ENCODE measurements at regions not wholly inside any gene's neighbourhood (a gene's known extent, or its start where the extent isn't known, plus 50 kb on each side); places are given as distances from the start of the nearest gene placed in this dataset.

- POLR2A ChIA-PET, result no interaction called here
- intact Hi-C loops (cut with micrococcal nuclease; ENCODE audit: unreplicated experiment), result no loop called here
Measured at GRCh38 chr5:25849270-25849669, 1189.1 kb downstream of the CDH9 start.

More at GRCh38 chr5:25849270-25849669, 1189.1 kb downstream of the CDH9 start:
- in situ Hi-C loops (cut with MboI), result no loop called here
- no peak overlapping the region for H3K9ac ChIP-seq (ENCODE audit: control insufficient read depth, insufficient read depth, low read length)
- no peak overlapping the region for H3K4me2 ChIP-seq (ENCODE audit: control insufficient read depth, insufficient read depth)
- H3K79me2 ChIP-seq (ENCODE audit: control insufficient read depth, insufficient read depth, low read length), result no peaks in the 10 kb centered on the region
- H3K36me3 ChIP-seq (ENCODE audit: control insufficient read depth in 2 of 2, insufficient read depth in 2 of 2, low read length in 1 of 2), result no peaks in the 10 kb centered on the region
- H3K27me3 ChIP-seq (replicated peaks in 1 of 2; ENCODE audit: control insufficient read depth in 2 of 2, insufficient read depth in 2 of 2, low read length in 1 of 2), result no peaks in the 10 kb centered on the region
- ChIA-PET CTCF (no interaction called here), RAD21 (ENCODE audit: unreplicated experiment) (no interaction called here), SMC1A (ENCODE audit: uncharacterized antibody, unreplicated experiment) (no interaction called here)
- H4K20me1 ChIP-seq (ENCODE audit: control insufficient read depth, insufficient read depth), result no peaks in the 10 kb centered on the region
- H2AFZ ChIP-seq (ENCODE audit: control insufficient read depth, low read depth, low read length), result no peak overlapping the region
- H3K27ac ChIP-seq (ENCODE audit: control insufficient read depth, insufficient read depth), result no peak overlapping the region
- H3K4me1 ChIP-seq (ENCODE audit: control insufficient read depth, insufficient read depth, low read length), result no peaks in the 10 kb centered on the region
- no peaks in the 10 kb centered on the region for H3K9me3 ChIP-seq (replicated peaks; ENCODE audit: control insufficient read depth, insufficient read depth, low read length)
- WGBS (ENCODE audit: insufficient coverage, insufficient replicate concordance, low lambda C conversion rate, missing lambda C conversion rate), result 20% methylated on average over 2 of the region's 2 CpGs
- no peak for DNase-seq (ENCODE audit: low read depth, low spot score)
- no peak overlapping the region for H3K4me3 ChIP-seq
- FAIRE-seq, result no peak
- no peak for ATAC-seq
- BruUV-seq (replicated peaks), result no TSS peak
- TF ChIP-seq NR2F1 (conservative IDR thresholded peaks at IDR 0.05) (no peak), PBX3 (IDR thresholded peaks at IDR 0.05; ENCODE audit: insufficient replicate concordance, low read depth, low read length) (no peak), HDAC6 (IDR thresholded peaks at IDR 0.05; ENCODE audit: unreplicated experiment) (no peak), CREB1 (IDR thresholded peaks at IDR 0.05; ENCODE audit: low read depth) (no peak), IKZF2 (IDR thresholded peaks at IDR 0.05) (no peak), POLR2AphosphoS2 (IDR thresholded peaks at IDR 0.05; ENCODE audit: low read depth, low read length) (no peak), USF2 (IDR thresholded peaks at IDR 0.05; ENCODE audit: borderline replicate concordance, low read depth, low read length) (no peak), TAF1 (IDR thresholded peaks at IDR 0.05; ENCODE audit: borderline replicate concordance, low read depth, low read length) (no peak), ZSCAN29 (IDR thresholded peaks at IDR 0.05) (no peak), MYB (IDR thresholded peaks at IDR 0.05; ENCODE audit: borderline replicate concordance, low read depth, low read length) (no peak), ZNF384 (IDR thresholded peaks at IDR 0.05; ENCODE audit: borderline replicate concordance, low read depth, low read length) (no peak), E2F4 (IDR thresholded peaks at IDR 0.05; ENCODE audit: low read depth, low read length) (no peak), RCOR1 (conservative IDR thresholded peaks at IDR 0.05; ENCODE audit: low read depth, low read length) (no peak), FOXK2 (IDR thresholded peaks at IDR 0.05) (no peak), USF1 (IDR thresholded peaks at IDR 0.05; ENCODE audit: borderline replicate concordance, extremely low read length, insufficient read depth, low read depth, low read length) (no peak), POLR2A (IDR thresholded peaks at IDR 0.05; ENCODE audit: low read depth, low read length) (no peak), MTA3 (IDR thresholded peaks at IDR 0.05; ENCODE audit: borderline replicate concordance, low read length) (no peak), GATAD2B (conservative IDR thresholded peaks at IDR 0.05; ENCODE audit: low read depth) (no peak), EGR1 (IDR thresholded peaks at IDR 0.05; ENCODE audit: borderline replicate concordance in 1 of 2, low read depth in 2 of 2, low read length in 2 of 2) (no peak), NR2C1 (IDR thresholded peaks at IDR 0.05) (no peak)
